ENCODE measurements at regions not wholly inside any gene's neighbourhood (a gene's known extent, or its start where the extent isn't known, plus 50 kb on each side); places are given as distances from the start of the nearest gene placed in this dataset.

GRCh38 chr2:217038001-217038400, 178.1 kb upstream of the TNP1 start:
- Histone ChIP-seq H3K4me1 (ENCODE audit: control insufficient read depth in 1 of 2, insufficient read depth in 1 of 2, low read depth in 1 of 2, low read length in 1 of 2) (no peaks in the 10 kb centered on the region), H3K27ac (no peak overlapping the region), H3K27me3 (no peaks in the 10 kb centered on the region), H3K9me3 (no peaks in the 10 kb centered on the region), H3K4me3 (ENCODE audit: low read depth in 1 of 2, low read length in 1 of 2) (no peak overlapping the region), H3K36me3 (no peaks in the 10 kb centered on the region)
- TF ChIP-seq, protein P1, sequence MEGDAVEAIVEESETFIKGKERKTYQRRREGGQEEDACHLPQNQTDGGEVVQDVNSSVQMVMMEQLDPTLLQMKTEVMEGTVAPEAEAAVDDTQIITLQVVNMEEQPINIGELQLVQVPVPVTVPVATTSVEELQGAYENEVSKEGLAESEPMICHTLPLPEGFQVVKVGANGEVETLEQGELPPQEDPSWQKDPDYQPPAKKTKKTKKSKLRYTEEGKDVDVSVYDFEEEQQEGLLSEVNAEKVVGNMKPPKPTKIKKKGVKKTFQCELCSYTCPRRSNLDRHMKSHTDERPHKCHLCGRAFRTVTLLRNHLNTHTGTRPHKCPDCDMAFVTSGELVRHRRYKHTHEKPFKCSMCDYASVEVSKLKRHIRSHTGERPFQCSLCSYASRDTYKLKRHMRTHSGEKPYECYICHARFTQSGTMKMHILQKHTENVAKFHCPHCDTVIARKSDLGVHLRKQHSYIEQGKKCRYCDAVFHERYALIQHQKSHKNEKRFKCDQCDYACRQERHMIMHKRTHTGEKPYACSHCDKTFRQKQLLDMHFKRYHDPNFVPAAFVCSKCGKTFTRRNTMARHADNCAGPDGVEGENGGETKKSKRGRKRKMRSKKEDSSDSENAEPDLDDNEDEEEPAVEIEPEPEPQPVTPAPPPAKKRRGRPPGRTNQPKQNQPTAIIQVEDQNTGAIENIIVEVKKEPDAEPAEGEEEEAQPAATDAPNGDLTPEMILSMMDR (IDR thresholded peaks at IDR 0.05) = no peak

GRCh38 chr2:217037353-217037752, 177.5 kb upstream of the TNP1 start:
- no peaks in the 10 kb centered on the region for H3K27me3 ChIP-seq
- H3K4me3 ChIP-seq (ENCODE audit: low read depth in 1 of 2, low read length in 1 of 2) = no peak overlapping the region
- TF ChIP-seq, protein P1 (IDR thresholded peaks at IDR 0.05) = no peak
- no peak overlapping the region for H3K27ac ChIP-seq
- H3K9me3 ChIP-seq = no peaks in the 10 kb centered on the region
- no peaks in the 10 kb centered on the region for H3K36me3 ChIP-seq
- no peaks in the 10 kb centered on the region for H3K4me1 ChIP-seq (ENCODE audit: control insufficient read depth in 1 of 2, insufficient read depth in 1 of 2, low read depth in 1 of 2, low read length in 1 of 2)

DNA sequence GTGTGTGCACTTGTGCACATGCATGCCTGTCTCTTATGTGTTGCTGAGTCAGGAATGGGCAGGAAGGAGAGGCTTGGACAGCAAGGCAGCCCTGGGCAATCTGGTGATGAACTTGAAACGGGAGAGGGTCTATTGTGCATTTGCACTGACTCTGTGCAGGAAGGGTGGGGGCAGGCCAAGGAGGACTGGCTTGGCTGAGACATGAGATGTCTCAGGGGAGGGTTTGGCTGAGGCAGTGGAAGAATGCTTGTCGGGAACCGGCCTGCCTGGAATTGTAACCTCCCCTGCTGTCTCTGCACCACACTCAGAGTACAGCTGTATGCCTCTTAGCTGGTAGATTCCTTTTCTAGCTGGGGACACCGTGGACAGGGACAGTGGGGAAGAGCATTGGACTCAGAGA, 176.1 kb upstream of the TNP1 start:
- Histone ChIP-seq H3K4me1 (ENCODE audit: control insufficient read depth in 1 of 2, insufficient read depth in 1 of 2, low read depth in 1 of 2, low read length in 1 of 2) (no peaks in the 10 kb centered on the region), H3K27me3 (no peaks in the 10 kb centered on the region), H3K36me3 (no peaks in the 10 kb centered on the region), H3K27ac (no peak overlapping the region), H3K4me3 (ENCODE audit: low read depth in 1 of 2, low read length in 1 of 2) (no peak overlapping the region), H3K9me3 (no peaks in the 10 kb centered on the region)
- TF ChIP-seq, protein P1 (IDR thresholded peaks at IDR 0.05) = no peak

DNA sequence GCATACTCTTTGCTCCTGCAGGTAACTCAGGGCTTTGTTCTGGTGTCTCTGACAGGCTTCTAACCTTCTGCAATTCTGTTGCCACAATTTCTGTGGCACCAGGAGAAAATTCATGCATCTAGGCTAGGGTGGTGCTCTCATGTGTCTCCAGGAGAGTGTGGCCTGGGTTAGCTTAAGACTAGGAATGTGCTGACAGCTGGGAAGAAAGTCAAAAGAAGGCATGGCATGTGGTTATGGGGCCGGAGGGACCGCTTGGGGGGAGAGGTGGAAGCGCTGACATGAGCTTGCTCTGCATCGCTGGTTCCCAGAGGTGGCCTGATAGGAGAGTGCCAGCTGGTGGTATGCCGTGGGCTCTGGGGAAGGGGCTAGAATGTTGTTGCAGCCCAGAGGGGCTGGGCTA, 173.3 kb upstream of the TNP1 start:
- Histone ChIP-seq H3K27me3 (no peaks in the 10 kb centered on the region), H3K4me1 (ENCODE audit: control insufficient read depth in 1 of 2, insufficient read depth in 1 of 2, low read depth in 1 of 2, low read length in 1 of 2) (no peaks in the 10 kb centered on the region), H3K9me3 (no peaks in the 10 kb centered on the region), H3K27ac (no peak overlapping the region), H3K4me3 (ENCODE audit: low read depth in 1 of 2, low read length in 1 of 2) (no peak overlapping the region), H3K36me3 (no peaks in the 10 kb centered on the region)
- TF ChIP-seq, protein P1 (IDR thresholded peaks at IDR 0.05) = no peak

GRCh38 chr2:217031445-217031844, 171.6 kb upstream of the TNP1 start:
- Histone ChIP-seq H3K4me3 (ENCODE audit: low read depth in 1 of 2, low read length in 1 of 2) (no peak overlapping the region), H3K27me3 (no peaks in the 10 kb centered on the region), H3K4me1 (ENCODE audit: control insufficient read depth in 1 of 2, insufficient read depth in 1 of 2, low read depth in 1 of 2, low read length in 1 of 2) (no peaks in the 10 kb centered on the region), H3K9me3 (no peaks in the 10 kb centered on the region), H3K27ac (no peak overlapping the region), H3K36me3 (no peaks in the 10 kb centered on the region)
- TF ChIP-seq, protein P1 (IDR thresholded peaks at IDR 0.05) = no peak

DNA sequence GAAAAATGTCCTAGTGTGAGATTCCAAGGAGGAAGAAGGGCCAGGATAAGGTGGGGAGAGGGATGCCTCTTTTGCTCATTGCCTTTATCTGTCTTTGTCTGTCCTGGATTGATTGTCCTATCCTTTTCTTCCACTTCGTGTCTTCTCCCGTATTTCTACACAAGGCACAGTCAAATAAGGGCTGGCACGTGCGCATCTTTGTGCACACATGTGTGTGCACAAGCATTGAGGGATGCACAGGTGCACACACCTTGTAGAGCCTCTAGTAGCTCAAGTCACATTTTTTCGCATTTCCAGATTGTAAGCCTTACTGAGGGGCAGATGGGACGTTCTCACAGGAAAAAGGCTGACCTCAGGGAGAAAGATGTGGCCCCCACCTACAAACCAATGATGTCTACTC, 170.2 kb upstream of the TNP1 start:
- Histone ChIP-seq H3K36me3 (no peaks in the 10 kb centered on the region), H3K27me3 (no peaks in the 10 kb centered on the region), H3K27ac (no peak overlapping the region), H3K4me1 (ENCODE audit: control insufficient read depth in 1 of 2, insufficient read depth in 1 of 2, low read depth in 1 of 2, low read length in 1 of 2) (no peaks in the 10 kb centered on the region), H3K4me3 (ENCODE audit: low read depth in 1 of 2, low read length in 1 of 2) (no peak overlapping the region), H3K9me3 (no peaks in the 10 kb centered on the region)
- TF ChIP-seq, protein P1 (IDR thresholded peaks at IDR 0.05) = no peak

Data from neutrophil (primary cell).